NCI-H2029 treated with DMSO at 0.1 percent for 48 hours (cell line): ENCODE measurements at regions not wholly inside any gene's neighbourhood (a gene's known extent, or its start where the extent isn't known, plus 50 kb on each side); places are given as distances from the start of the nearest gene placed in this dataset.
"Not testable (repeated sequence)": the region's sequence is repeated elsewhere in the genome, so short reads cannot be mapped to it uniquely, and the experiment has no call there.

Experiments used
- DNase-seq: peaks from one replicate; lab custom pipeline; 2025; lab: John Stamatoyannopoulos, UW

- DNase-seq, result no peak
Observed at GRCh38 chr9:109599131-109599530, 101.0 kb upstream of the PTPN3 start.

GRCh38 chr9:109599711-109600110, 101.6 kb upstream of the PTPN3 start:
- DNase-seq, result no peak

- DNase-seq, result no peak
Observed at GRCh38 chr9:109600142-109600541, 102.0 kb upstream of the PTPN3 start.

GRCh38 chr9:109601181-109601580, 103.1 kb upstream of the PTPN3 start:
- DNase-seq, result no peak

- DNase-seq, result no peak
Observed at GRCh38 chr9:109602987-109603386, 104.9 kb upstream of the PTPN3 start.

- DNase-seq, result no peak
Observed at GRCh38 chr9:109604131-109604530, 106.0 kb upstream of the PTPN3 start.

- no peak for DNase-seq
Observed at GRCh38 chr9:109604781-109605180, 106.7 kb upstream of the PTPN3 start.

GRCh38 chr9:109609060-109609459, 111.0 kb upstream of the PTPN3 start:
- DNase-seq, result no peak

- DNase-seq, result no peak
Observed at GRCh38 chr9:109616571-109617120, 118.5 kb upstream of the PTPN3 start.

GRCh38 chr9:109619310-109619709, 121.2 kb upstream of the PTPN3 start:
- DNase-seq, result no peak

- DNase-seq, result no peak
Observed at GRCh38 chr9:109624143-109624542, 126.0 kb upstream of the PTPN3 start.

GRCh38 chr9:109624896-109625295, 126.8 kb upstream of the PTPN3 start:
- DNase-seq, result no peak

GRCh38 chr9:109627042-109627441, 128.9 kb upstream of the PTPN3 start:
- DNase-seq, result no peak

GRCh38 chr9:109629615-109630014, 131.5 kb upstream of the PTPN3 start:
- no peak for DNase-seq

GRCh38 chr9:109632817-109633216, 134.7 kb upstream of the PTPN3 start:
- no peak for DNase-seq

- DNase-seq, result peak; percentile 14
Observed at GRCh38 chr9:109639674-109640579, 140.1 kb upstream of the PALM2AKAP2 start.

GRCh38 chr9:109640580-109641371, 139.2 kb upstream of the PALM2AKAP2 start:
- no peak for DNase-seq

GRCh38 chr9:109641372-109641659, 138.7 kb upstream of the PALM2AKAP2 start:
- DNase-seq, result no peak

- DNase-seq, result no peak
Observed at GRCh38 chr9:109652112-109652511, 127.9 kb upstream of the PALM2AKAP2 start.

- DNase-seq, result no peak
Observed at GRCh38 chr9:109652971-109653370, 127.0 kb upstream of the PALM2AKAP2 start.

GRCh38 chr9:109653470-109653869, 126.5 kb upstream of the PALM2AKAP2 start:
- DNase-seq, result no peak

GRCh38 chr9:109663978-109664377, 116.0 kb upstream of the PALM2AKAP2 start:
- not testable (repeated sequence) for DNase-seq

GRCh38 chr9:109665736-109666135, 114.3 kb upstream of the PALM2AKAP2 start:
- DNase-seq, result peak; percentile 3
